K562 (cell line): ENCODE measurements at regions not wholly inside any gene's neighbourhood (a gene's known extent, or its start where the extent isn't known, plus 50 kb on each side); places are given as distances from the start of the nearest gene placed in this dataset.
A peak's percentile ranks its signal among the peaks of the same experiment; 100 is the strongest.

Source experiments
- CHD1 ChIP-seq: fragments of 200-600 bp; sonication (generic); IDR thresholded peaks from one replicate; pipeline ENCODE4 v1.6.1; 2012; ENCODE audit warnings: mild to moderate bottlenecking, moderate library complexity, low read length, inconsistent platforms
- FOXM1 ChIP-seq, 2 experiments: fragments of 450-650 bp in 1 of 2; sonication (generic) in 1 of 2; formaldehyde crosslinking in 1 of 2; IDR thresholded peaks; 2 replicates each; pipeline versions ENCODE4 v1.6.1 to v1.9.0; 2017 to 2022; ENCODE audit warnings: low read depth in 2 of 2, mild to moderate bottlenecking in 2 of 2, missing genetic modification reagents in 1 of 2, moderate library complexity in 1 of 2
- KAT7 ChIP-seq: sonication (generic); formaldehyde crosslinking; IDR thresholded peaks from 2 replicates; pipeline ENCODE4 v1.8.0; 2022; ENCODE audit warnings: missing genetic modification reagents, mild to moderate bottlenecking, borderline replicate concordance
- KDM5B ChIP-seq: fragments of 200-600 bp; sonication (generic); IDR thresholded peaks from 2 replicates; pipeline ENCODE4 v1.6.1; 2012; ENCODE audit warnings: low read depth, mild to moderate bottlenecking, moderate library complexity, low read length, control low read depth, inconsistent platforms; ENCODE audit not compliant: insufficient replicate concordance
- L3MBTL2 ChIP-seq: fragments of 450-650 bp; IDR thresholded peaks from 2 replicates; pipeline ENCODE4 v1.6.1; 2016; ENCODE audit warnings: mild to moderate bottlenecking, moderate library complexity
- MTA3 ChIP-seq: fragments of 450-650 bp; formaldehyde crosslinking; IDR thresholded peaks from 2 replicates; pipeline ENCODE4 v1.6.1; 2017; ENCODE audit warnings: mild to moderate bottlenecking, borderline replicate concordance
- POLR2A ChIP-seq: fragments of 450-650 bp; conservative IDR thresholded peaks from 2 replicates; pipeline ENCODE4 v1.6.1; 2016
- RAD51 ChIP-seq: fragments of 450-650 bp; IDR thresholded peaks from 2 replicates; pipeline ENCODE4 v1.7.1; 2016; ENCODE audit warnings: low read depth, mild to moderate bottlenecking, borderline replicate concordance
- ZBTB11 ChIP-seq, 3 experiments: fragments of 200-800 bp in 1 of 3; fragments of 250-450 bp in 1 of 3; fragments of 450-650 bp in 1 of 3; sonication (Bioruptor Pico) in 1 of 3; sonication (Bioruptor generic) in 1 of 3; formaldehyde crosslinking in 1 of 3; IDR thresholded peaks; 2 replicates each; pipeline versions ENCODE4 v1.6.1 to v1.8.0; 2016 to 2022; ENCODE audit warnings: mild to moderate bottlenecking in 2 of 3, missing genetic modification characterization in 2 of 3, missing compliant biosample characterization in 1 of 3, moderate library complexity in 1 of 3
- ZNF212 ChIP-seq: fragments of 450-650 bp; formaldehyde crosslinking; IDR thresholded peaks from 2 replicates; pipeline ENCODE4 v1.4.0; 2020; ENCODE audit warnings: mild to moderate bottlenecking
- ZNF282 ChIP-seq: sonication (generic); formaldehyde crosslinking; IDR thresholded peaks from 2 replicates; pipeline ENCODE4 v1.8.1; 2023; ENCODE audit warnings: missing genetic modification reagents
- TF ChIP-seq, protein P1 (sequence below): conservative IDR thresholded peaks from 2 replicates; pipeline ENCODE4 v1.6.1; 2011; ENCODE audit warnings: low read depth, mild to moderate bottlenecking, low read length; ENCODE audit not compliant: control insufficient read depth
- TF ChIP-seq, protein P2 (sequence below), 3 experiments: fragments of 200-800 bp in 1 of 3; sonication (Bioruptor generic) in 1 of 3; sonication (generic) in 1 of 3; formaldehyde crosslinking in 1 of 3; IDR thresholded peaks; 2 replicates each; pipeline versions ENCODE4 v1.6.1 to v1.8.0; 2016 to 2022; ENCODE audit warnings: mild to moderate bottlenecking in 2 of 3, missing compliant biosample characterization in 2 of 3, missing genetic modification characterization in 2 of 3, missing genetic modification reagents in 1 of 3
- TF ChIP-seq, protein P3 (sequence below): fragments of 450-650 bp; IDR thresholded peaks from 2 replicates; pipeline ENCODE4 v1.6.1; 2017; ENCODE audit warnings: antibody characterized with exemption, mild to moderate bottlenecking

DNA sequence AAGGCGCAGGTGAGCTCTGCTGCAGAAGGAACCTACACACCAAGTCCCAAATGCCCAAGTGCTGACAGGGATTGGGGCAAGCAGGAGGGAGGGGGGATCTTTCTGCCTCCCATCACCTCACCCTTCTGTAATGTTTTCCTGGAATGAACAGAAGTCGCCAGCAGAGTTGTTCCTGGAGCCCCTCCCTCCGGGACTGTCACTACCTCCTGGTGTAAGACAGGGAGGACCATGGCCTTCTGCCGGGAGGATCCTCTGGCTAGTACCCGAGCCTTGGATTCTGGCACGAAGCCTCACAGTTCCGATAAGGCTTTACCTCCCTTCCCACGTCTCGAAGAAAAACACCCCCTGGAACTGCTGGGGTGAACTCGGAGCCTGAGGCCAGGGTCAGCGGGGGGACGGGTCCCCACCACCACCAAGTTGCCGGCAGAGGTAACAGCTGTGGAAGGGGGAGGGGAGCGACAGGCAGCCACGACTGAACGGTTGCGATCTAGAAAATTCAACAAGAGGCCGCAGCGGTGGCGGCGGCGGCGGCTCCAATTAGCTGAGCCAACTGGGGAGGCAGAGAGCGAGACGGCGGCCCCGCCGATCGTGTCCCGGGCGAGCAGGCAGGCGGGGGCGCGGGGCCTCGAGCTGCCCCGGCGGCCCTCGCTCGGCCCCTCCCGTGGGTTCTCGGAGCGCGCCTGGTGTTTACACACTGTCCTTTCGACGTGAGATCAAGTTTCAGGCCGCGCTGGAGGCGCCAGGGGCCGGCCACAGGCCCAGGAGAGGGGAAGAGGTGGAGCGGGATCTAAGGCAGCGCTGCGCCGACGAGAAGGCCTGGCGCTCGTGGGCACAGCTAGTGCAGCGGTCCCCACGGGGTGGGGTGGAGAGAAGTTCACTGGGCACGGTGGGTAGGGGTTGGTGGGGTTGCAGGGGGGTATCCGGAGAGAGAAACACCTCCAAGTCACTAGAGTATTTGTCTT lies 53.7 kb upstream of the BCOR start (continued):
- TF ChIP-seq, protein P1, sequence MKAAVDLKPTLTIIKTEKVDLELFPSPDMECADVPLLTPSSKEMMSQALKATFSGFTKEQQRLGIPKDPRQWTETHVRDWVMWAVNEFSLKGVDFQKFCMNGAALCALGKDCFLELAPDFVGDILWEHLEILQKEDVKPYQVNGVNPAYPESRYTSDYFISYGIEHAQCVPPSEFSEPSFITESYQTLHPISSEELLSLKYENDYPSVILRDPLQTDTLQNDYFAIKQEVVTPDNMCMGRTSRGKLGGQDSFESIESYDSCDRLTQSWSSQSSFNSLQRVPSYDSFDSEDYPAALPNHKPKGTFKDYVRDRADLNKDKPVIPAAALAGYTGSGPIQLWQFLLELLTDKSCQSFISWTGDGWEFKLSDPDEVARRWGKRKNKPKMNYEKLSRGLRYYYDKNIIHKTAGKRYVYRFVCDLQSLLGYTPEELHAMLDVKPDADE: no peak
- TF ChIP-seq KDM5B (no peak), L3MBTL2 (peak; percentile 46; the same call in 1 of the 2 replicates), FOXM1 (IDR thresholded peaks at IDR 0.05; ENCODE audit: low read depth) (no peak), FOXM1 (CRISPR knock-in tag; IDR thresholded peaks at IDR 0.05; ENCODE audit: low read depth) (0 out of 2 replicates have a peak, but pooled peaks have one; percentile 37), MTA3 (no peak), KAT7 (CRISPR knock-in tag) (0 out of 2 replicates have a peak, but pooled peaks have one; percentile 40), POLR2A (peak; percentile 51; the same call in 1 of the 2 replicates), ZNF212 (CRISPR knock-in tag) (no peak), ZBTB11 (CRISPR knock-in tag; IDR thresholded peaks at IDR 0.05) (0 out of 6 replicates have a peak, but pooled peaks of 1 of the 3 experiments have one; percentile 24), ZNF282 (CRISPR knock-in tag) (no peak), RAD51 (no peak), CHD1 (peak; percentile 66)
- TF ChIP-seq, protein P2, sequence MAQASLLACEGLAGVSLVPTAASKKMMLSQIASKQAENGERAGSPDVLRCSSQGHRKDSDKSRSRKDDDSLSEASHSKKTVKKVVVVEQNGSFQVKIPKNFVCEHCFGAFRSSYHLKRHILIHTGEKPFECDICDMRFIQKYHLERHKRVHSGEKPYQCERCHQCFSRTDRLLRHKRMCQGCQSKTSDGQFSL (CRISPR knock-in tag; IDR thresholded peaks at IDR 0.05): no peak
- TF ChIP-seq, protein P2 (tag; IDR thresholded peaks at IDR 0.05): no peak
- TF ChIP-seq, protein P3, sequence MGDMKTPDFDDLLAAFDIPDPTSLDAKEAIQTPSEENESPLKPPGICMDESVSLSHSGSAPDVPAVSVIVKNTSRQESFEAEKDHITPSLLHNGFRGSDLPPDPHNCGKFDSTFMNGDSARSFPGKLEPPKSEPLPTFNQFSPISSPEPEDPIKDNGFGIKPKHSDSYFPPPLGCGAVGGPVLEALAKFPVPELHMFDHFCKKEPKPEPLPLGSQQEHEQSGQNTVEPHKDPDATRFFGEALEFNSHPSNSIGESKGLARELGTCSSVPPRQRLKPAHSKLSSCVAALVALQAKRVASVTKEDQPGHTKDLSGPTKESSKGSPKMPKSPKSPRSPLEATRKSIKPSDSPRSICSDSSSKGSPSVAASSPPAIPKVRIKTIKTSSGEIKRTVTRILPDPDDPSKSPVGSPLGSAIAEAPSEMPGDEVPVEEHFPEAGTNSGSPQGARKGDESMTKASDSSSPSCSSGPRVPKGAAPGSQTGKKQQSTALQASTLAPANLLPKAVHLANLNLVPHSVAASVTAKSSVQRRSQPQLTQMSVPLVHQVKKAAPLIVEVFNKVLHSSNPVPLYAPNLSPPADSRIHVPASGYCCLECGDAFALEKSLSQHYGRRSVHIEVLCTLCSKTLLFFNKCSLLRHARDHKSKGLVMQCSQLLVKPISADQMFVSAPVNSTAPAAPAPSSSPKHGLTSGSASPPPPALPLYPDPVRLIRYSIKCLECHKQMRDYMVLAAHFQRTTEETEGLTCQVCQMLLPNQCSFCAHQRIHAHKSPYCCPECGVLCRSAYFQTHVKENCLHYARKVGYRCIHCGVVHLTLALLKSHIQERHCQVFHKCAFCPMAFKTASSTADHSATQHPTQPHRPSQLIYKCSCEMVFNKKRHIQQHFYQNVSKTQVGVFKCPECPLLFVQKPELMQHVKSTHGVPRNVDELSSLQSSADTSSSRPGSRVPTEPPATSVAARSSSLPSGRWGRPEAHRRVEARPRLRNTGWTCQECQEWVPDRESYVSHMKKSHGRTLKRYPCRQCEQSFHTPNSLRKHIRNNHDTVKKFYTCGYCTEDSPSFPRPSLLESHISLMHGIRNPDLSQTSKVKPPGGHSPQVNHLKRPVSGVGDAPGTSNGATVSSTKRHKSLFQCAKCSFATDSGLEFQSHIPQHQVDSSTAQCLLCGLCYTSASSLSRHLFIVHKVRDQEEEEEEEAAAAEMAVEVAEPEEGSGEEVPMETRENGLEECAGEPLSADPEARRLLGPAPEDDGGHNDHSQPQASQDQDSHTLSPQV: peak; percentile 57
